ENCODE measurements at regions not wholly inside any gene's neighbourhood (a gene's known extent, or its start where the extent isn't known, plus 50 kb on each side); places are given as distances from the start of the nearest gene placed in this dataset.

DNA sequence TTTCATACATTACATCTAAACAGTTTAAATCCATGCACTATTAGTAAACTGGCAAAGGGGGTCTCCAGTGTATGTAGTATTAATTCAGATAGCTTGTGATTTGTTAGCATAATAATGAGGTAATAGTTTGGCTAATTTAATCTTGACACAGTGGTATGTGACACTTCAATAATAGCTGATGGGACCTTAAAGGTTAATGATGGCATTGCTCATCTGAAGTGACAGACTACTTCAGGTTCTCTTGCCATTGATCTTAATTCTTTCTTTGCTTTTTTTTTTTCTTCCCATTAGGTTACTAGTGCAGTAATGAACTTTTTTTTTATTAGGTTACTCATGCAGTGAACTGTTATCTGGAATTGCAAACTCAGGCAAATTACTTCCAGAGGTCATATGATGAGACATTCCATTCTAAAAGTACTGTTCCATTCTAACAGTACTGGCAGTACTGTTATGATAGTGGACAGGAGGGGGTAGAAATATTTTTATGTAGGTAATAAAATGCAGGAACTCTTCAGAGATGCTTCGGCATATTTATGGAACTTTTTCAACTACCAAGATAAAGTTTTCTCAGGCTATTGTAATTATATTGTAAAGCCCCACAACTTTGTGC, 911.3 kb upstream of the LCORL start:
- Histone ChIP-seq H3K27ac (no peak overlapping the region), H3K4me3 (no peak overlapping the region), H3K4me1 (no peaks in the 10 kb centered on the region), H3K9me3 (no peaks in the 10 kb centered on the region), H3K36me3 (no peaks in the 10 kb centered on the region), H3K27me3 (no peaks in the 10 kb centered on the region)
- no peak for DNase-seq
- WGBS, 2 donors: 60 to 61% methylated on average over 1 of the region's 1 CpG
- intact Hi-C loops (cut with DNase I): no loop called here
- no peak for ATAC-seq
- TF ChIP-seq, protein P1, sequence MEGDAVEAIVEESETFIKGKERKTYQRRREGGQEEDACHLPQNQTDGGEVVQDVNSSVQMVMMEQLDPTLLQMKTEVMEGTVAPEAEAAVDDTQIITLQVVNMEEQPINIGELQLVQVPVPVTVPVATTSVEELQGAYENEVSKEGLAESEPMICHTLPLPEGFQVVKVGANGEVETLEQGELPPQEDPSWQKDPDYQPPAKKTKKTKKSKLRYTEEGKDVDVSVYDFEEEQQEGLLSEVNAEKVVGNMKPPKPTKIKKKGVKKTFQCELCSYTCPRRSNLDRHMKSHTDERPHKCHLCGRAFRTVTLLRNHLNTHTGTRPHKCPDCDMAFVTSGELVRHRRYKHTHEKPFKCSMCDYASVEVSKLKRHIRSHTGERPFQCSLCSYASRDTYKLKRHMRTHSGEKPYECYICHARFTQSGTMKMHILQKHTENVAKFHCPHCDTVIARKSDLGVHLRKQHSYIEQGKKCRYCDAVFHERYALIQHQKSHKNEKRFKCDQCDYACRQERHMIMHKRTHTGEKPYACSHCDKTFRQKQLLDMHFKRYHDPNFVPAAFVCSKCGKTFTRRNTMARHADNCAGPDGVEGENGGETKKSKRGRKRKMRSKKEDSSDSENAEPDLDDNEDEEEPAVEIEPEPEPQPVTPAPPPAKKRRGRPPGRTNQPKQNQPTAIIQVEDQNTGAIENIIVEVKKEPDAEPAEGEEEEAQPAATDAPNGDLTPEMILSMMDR (IDR thresholded peaks at IDR 0.05): no peak
- FAIRE-seq: no peak

DNA sequence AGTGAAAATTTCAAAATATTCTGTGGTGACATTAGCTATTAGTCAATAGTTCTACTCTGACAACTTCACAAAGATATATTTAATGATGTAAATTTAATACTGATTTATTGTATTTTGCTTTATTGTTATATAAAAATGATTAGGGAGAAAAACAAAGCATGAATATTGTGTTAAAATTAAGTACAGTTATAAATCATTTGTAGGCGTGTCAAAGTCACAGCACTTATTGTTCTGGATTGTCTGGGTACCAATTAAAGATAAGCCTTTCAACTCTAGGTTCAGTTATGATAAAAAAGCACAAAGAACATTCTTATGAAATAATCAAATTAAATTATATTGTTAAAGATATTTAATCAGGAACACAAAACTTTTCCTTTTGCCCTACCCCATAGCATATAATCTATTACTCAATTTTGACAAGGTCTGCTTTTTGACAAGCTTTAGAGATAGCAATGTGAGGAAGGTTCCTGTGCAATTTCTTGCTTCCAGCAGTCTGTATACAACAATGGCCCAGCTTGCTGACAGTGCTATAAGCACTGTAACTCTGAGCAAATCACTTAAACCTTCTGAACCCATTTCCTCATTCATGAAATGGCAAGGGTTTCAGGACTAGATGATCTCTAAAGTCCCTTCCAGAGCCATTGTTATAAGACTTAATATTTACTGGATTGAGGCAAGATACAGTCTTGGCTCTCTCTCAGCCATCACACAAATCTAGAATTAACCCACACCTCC, 910.3 kb upstream of the LCORL start:
- WGBS, 2 donors: 63 to 66% methylated on average over 1 of the region's 1 CpG
- H3K27me3 ChIP-seq: no peaks in the 10 kb centered on the region
- intact Hi-C loops (cut with DNase I): no loop called here

GRCh38 chr4:18930487-18930886, 908.9 kb upstream of the LCORL start:
- TF ChIP-seq, protein P1 (IDR thresholded peaks at IDR 0.05): no peak
- Histone ChIP-seq H3K36me3 (no peaks in the 10 kb centered on the region), H3K27ac (no peak overlapping the region), H3K4me3 (no peak overlapping the region), H3K4me1 (no peaks in the 10 kb centered on the region), H3K9me3 (no peaks in the 10 kb centered on the region), H3K27me3 (no peaks in the 10 kb centered on the region)
- intact Hi-C loops (cut with DNase I): no loop called here
- ATAC-seq (no peak), DNase-seq (no peak), FAIRE-seq (no peak)
- 60 to 70% methylated on average over 6 of the region's 6 CpGs for WGBS, 2 donors

More for the DNA sequence above, 910.3 kb upstream of the LCORL start:
- Histone ChIP-seq H3K4me3 (no peak overlapping the region), H3K9me3 (no peaks in the 10 kb centered on the region), H3K36me3 (no peaks in the 10 kb centered on the region), H3K4me1 (no peaks in the 10 kb centered on the region), H3K27ac (no peak overlapping the region)
- no peak for DNase-seq
- ATAC-seq: no peak
- no peak for FAIRE-seq
- TF ChIP-seq, protein P1 (IDR thresholded peaks at IDR 0.05): no peak

DNA sequence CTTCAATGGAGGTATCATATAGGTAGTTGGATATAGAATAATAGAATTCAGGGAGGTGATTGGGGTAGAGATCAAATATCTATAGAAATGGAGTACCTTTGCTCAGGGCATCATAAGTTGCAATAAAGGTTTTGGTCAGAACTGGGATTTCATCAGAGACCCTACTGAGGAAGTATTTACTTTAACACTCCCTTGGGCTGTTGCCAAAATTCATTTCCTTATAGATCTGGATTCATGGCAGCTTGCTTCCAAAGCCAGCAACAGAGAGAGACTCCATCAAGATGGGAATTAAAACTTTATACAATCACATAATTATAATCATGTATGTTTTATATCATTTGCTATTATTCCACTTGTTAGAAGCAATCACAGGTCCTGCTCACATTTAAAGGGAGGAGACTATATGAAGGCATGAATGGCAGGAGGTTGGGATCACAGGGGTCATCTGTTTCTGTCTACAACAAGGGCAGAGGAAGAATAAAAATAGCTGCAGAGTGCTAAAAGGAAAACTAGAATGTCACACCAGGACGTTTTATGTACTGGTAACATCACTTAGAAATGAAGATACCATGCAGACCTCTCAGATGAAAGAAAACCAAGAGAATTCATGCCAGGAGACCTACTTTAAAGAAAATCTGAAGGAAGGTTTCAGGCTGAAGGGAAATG, 902.1 kb upstream of the LCORL start:
- Histone ChIP-seq H3K4me1 (no peaks in the 10 kb centered on the region), H3K27me3 (no peaks in the 10 kb centered on the region), H3K27ac (no peak overlapping the region), H3K4me3 (no peak overlapping the region), H3K9me3 (no peaks in the 10 kb centered on the region), H3K36me3 (no peaks in the 10 kb centered on the region)
- FAIRE-seq (no peak), ATAC-seq (no peak), DNase-seq (no peak)
- TF ChIP-seq, protein P1 (IDR thresholded peaks at IDR 0.05): no peak
- intact Hi-C loops (cut with DNase I): no loop called here
- WGBS, 2 donors: 18 to 19% methylated on average over 1 of the region's 1 CpG

DNA sequence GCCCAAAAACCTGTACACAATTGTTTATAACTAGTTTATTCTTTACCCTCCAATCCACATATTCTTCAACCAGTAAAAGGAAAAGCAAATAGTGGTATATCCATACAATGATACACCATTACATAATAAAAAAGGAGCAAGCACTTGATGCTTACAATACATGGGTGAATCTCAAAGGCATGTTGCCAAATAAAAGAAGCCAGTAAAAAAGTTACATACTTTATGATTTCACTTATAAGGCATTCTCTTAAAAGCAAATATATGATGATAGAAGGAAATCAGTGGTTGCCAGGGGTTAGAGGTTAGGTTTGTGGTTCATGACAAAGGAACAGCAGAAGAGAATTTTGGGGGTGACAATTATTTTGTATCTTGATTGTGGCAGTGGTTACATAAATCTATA, 896.1 kb upstream of the LCORL start:
- Histone ChIP-seq H3K27me3 (no peaks in the 10 kb centered on the region), H3K4me3 (no peak overlapping the region), H3K4me1 (no peaks in the 10 kb centered on the region), H3K36me3 (no peaks in the 10 kb centered on the region), H3K9me3 (no peaks in the 10 kb centered on the region), H3K27ac (no peak overlapping the region)
- intact Hi-C loops (cut with DNase I): no loop called here
- DNase-seq (no peak), ATAC-seq (no peak), FAIRE-seq (no peak)
- TF ChIP-seq, protein P1 (IDR thresholded peaks at IDR 0.05): no peak
